Mesenchymal stem cell (in vitro differentiated cells and primary cell): ENCODE measurements at regions not wholly inside any gene's neighbourhood (a gene's known extent, or its start where the extent isn't known, plus 50 kb on each side); places are given as distances from the start of the nearest gene placed in this dataset.

ENCODE experiments used
- DNase-seq: peaks from one replicate; pipeline ENCODE4 v3.0.0-alpha.2; 2013
- H2AFZ ChIP-seq: one replicate; pipeline ENCODE4 v1.6.1; 2013; ENCODE audit warnings: low read depth, mild to moderate bottlenecking, control low read depth, inconsistent platforms, low read length, moderate library complexity
- H2AK5ac ChIP-seq: 2 replicates; pipeline ENCODE4 v1.6.1; 2013; ENCODE audit warnings: low read length, moderate library complexity, mild to moderate bottlenecking, inconsistent platforms; ENCODE audit not compliant: severe bottlenecking
- H2BK120ac ChIP-seq: one replicate; pipeline ENCODE4 v1.6.1; 2013; ENCODE audit warnings: low read depth, mild to moderate bottlenecking, inconsistent platforms, low read length, moderate library complexity
- H2BK12ac ChIP-seq, 2 experiments: one replicate each; pipeline ENCODE4 v1.6.1; 2013; ENCODE audit warnings: inconsistent platforms in 2 of 2, low read length in 2 of 2, mild to moderate bottlenecking in 2 of 2, moderate library complexity in 2 of 2, control low read depth in 1 of 2
- H2BK15ac ChIP-seq: one replicate; pipeline ENCODE4 v1.6.1; 2013; ENCODE audit warnings: mild to moderate bottlenecking, low read depth, inconsistent platforms; ENCODE audit not compliant: poor library complexity, severe bottlenecking
- H2BK5ac ChIP-seq: 2 replicates; pipeline ENCODE4 v1.6.1; 2013; ENCODE audit warnings: low read depth, mild to moderate bottlenecking, low read length, control low read depth, inconsistent platforms; ENCODE audit not compliant: poor library complexity, severe bottlenecking
- H3K14ac ChIP-seq, 2 experiments: one replicate each; pipeline ENCODE4 v1.6.1; 2013; ENCODE audit warnings: inconsistent platforms in 2 of 2, low read length in 2 of 2, control low read depth in 1 of 2, mild to moderate bottlenecking in 1 of 2, moderate library complexity in 1 of 2
- H3K18ac ChIP-seq, 2 experiments: one replicate each; pipeline ENCODE4 v1.6.1; 2013; ENCODE audit warnings: inconsistent platforms in 2 of 2, low read length in 2 of 2, control low read depth in 1 of 2, low read depth in 1 of 2, mild to moderate bottlenecking in 1 of 2
- H3K23ac ChIP-seq, 2 experiments: one replicate each; pipeline ENCODE4 v1.6.1; 2013; ENCODE audit warnings: inconsistent platforms in 2 of 2, low read length in 2 of 2, mild to moderate bottlenecking in 2 of 2, moderate library complexity in 2 of 2, control low read depth in 1 of 2
- H3K27ac ChIP-seq: 2 replicates; pipeline ENCODE4 v1.5.1; 2013; ENCODE audit warnings: mild to moderate bottlenecking, moderate library complexity, low read length, control low read depth, inconsistent platforms; ENCODE audit not compliant: poor library complexity, severe bottlenecking
- H3K27me3 ChIP-seq, 2 experiments: 2 replicates each; pipeline versions ENCODE4 v1.6.1 to v1.7.0; 2013; ENCODE audit warnings: low read length in 2 of 2, mild to moderate bottlenecking in 2 of 2, moderate library complexity in 2 of 2, control low read depth in 1 of 2, inconsistent platforms in 1 of 2; ENCODE audit not compliant: control insufficient read depth in 1 of 2, insufficient read depth in 1 of 2
- H3K36me3 ChIP-seq, 2 experiments: 2 replicates each; pipeline versions ENCODE4 v1.6.1 to v1.7.0; 2013; ENCODE audit warnings: low read length in 2 of 2, control low read depth in 1 of 2, inconsistent platforms in 1 of 2, low read depth in 1 of 2, mild to moderate bottlenecking in 1 of 2; ENCODE audit not compliant: insufficient read depth in 2 of 2, control insufficient read depth in 1 of 2
- H3K4ac ChIP-seq, 2 experiments: one replicate each; pipeline ENCODE4 v1.6.1; 2013; ENCODE audit warnings: inconsistent platforms in 2 of 2, low read length in 2 of 2, mild to moderate bottlenecking in 2 of 2, moderate library complexity in 2 of 2, control low read depth in 1 of 2, low read depth in 1 of 2
- H3K4me1 ChIP-seq: 2 replicates; pipeline ENCODE4 v1.6.1; 2013; ENCODE audit warnings: low read depth, low read length, control low read depth; ENCODE audit not compliant: control insufficient read depth, insufficient read depth
- H3K4me2 ChIP-seq: 2 replicates; pipeline ENCODE4 v1.6.1; 2013; ENCODE audit warnings: low read length, mild to moderate bottlenecking, inconsistent platforms; ENCODE audit not compliant: poor library complexity, severe bottlenecking
- H3K4me3 ChIP-seq, 2 experiments: 2 replicates each; pipeline versions ENCODE4 v1.5.1 to v1.7.0; 2013; ENCODE audit warnings: low read length in 2 of 2, mild to moderate bottlenecking in 2 of 2, control low read depth in 1 of 2, low read depth in 1 of 2; ENCODE audit not compliant: insufficient read depth in 1 of 2
- H3K79me1 ChIP-seq: replicated peaks from 2 replicates; pipeline ENCODE4 v1.6.1; 2013; ENCODE audit warnings: mild to moderate bottlenecking, control low read depth, low read length, inconsistent platforms; ENCODE audit not compliant: poor library complexity, severe bottlenecking
- H3K9ac ChIP-seq: 2 replicates; pipeline ENCODE4 v1.7.0; 2013; ENCODE audit warnings: mild to moderate bottlenecking, low read length, moderate library complexity
- H3K9me3 ChIP-seq: 2 replicates; pipeline ENCODE4 v1.7.0; 2013; ENCODE audit warnings: mild to moderate bottlenecking, low read length; ENCODE audit not compliant: control insufficient read depth
- H4K8ac ChIP-seq: one replicate; pipeline ENCODE4 v1.6.1; 2013; ENCODE audit warnings: inconsistent platforms, mild to moderate bottlenecking, low read length, moderate library complexity
- H4K91ac ChIP-seq: one replicate; pipeline ENCODE4 v1.6.1; 2013; ENCODE audit warnings: mild to moderate bottlenecking, low read length, inconsistent platforms
- WGBS: methylation state at CpG from one replicate; pipeline ENCODE4 v1.1.7; 2013; ENCODE audit warnings: mixed read lengths; 5-methylcytosine and 5-hydroxymethylcytosine counted together

DNA sequence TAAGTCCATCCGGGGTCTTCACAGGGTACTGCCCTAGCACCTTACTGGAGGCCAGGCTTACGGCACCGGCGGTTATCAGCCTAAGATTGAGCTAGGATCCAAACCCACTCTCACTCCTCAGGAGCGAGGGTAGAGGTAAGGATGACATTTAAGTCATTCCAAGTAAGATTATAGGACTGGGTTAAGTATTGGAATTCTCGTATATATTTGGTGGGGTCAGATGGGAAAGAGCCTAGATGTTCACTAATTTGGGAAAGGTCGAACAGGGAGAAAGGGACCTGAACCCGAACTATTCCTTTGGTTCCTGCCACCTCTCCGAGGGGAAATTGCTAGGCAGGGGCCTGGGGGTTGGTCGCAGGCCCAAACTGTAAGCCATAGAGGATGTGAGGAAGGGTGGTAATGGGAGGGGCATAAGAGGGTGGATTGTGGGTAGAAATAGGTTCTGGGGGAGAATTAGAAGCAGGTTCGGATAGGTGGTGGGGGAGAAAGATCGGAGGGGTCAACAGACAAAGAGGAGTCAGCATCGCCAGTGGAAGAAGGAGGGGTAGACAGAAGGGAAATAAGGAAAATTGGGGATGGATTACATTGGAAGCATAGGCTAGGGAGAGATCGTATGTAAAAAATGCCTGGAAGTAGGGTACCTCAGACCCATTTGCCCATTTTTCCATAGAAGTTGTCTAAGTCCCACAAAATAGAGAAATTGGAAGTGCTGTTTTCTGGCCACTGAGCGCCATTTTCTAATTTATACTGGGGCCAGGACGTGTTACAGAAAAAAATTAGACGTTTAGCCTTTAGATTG, 747.1 kb upstream of the ADGRB3 start:
- Histone ChIP-seq H3K4me1 (no peaks in the 10 kb centered on the region), H3K14ac (no peak overlapping the region), H3K23ac (no peak overlapping the region), H2BK12ac (peak overlapping the region in 1 of 2 experiments; percentile 1), H2AFZ (no peak overlapping the region), H3K79me1 (no peaks in the 10 kb centered on the region), H3K4me2 (no peak overlapping the region), H3K27me3 (no peaks in the 10 kb centered on the region), H3K9ac (no peak overlapping the region), H4K91ac (peak overlapping the region; percentile 63), H2BK120ac (peak overlapping the region; percentile 84), H2BK15ac (no peak overlapping the region), H3K27ac (no peak overlapping the region), H4K8ac (no peak overlapping the region), H3K18ac (no peak overlapping the region), H3K4me3 (no peak overlapping the region), H3K4ac (no peak overlapping the region), H3K36me3 (no peaks in the 10 kb centered on the region), H2BK5ac (no peak overlapping the region), H3K9me3 (peaks cover 14% of the 10 kb centered on the region), H2AK5ac (no peak overlapping the region)
- WGBS: 97% methylated on average over 17 of the region's 17 CpGs
- DNase-seq: no peak

GRCh38 chr6:67887419-67887746, 747.7 kb upstream of the ADGRB3 start:
- H3K9me3 ChIP-seq: peaks cover 18% of the 10 kb centered on the region
- no peak overlapping the region for H3K4ac ChIP-seq
- H3K79me1 ChIP-seq: no peaks in the 10 kb centered on the region
- no peaks in the 10 kb centered on the region for H3K36me3 ChIP-seq
- H2BK120ac ChIP-seq: no peak overlapping the region
- no peak for DNase-seq
- no peak overlapping the region for H2AFZ ChIP-seq
- no peaks in the 10 kb centered on the region for H3K27me3 ChIP-seq
- no peak overlapping the region for H3K18ac ChIP-seq
- no peak overlapping the region for H2AK5ac ChIP-seq
- H3K4me2 ChIP-seq: no peak overlapping the region
- no peak overlapping the region for H3K14ac ChIP-seq
- over 99% methylated on average over 4 of the region's 4 CpGs for WGBS
- no peak overlapping the region for H3K9ac ChIP-seq
- H3K23ac ChIP-seq: no peak overlapping the region
- H2BK5ac ChIP-seq: no peak overlapping the region
- no peaks in the 10 kb centered on the region for H3K4me1 ChIP-seq
- no peak overlapping the region for H4K91ac ChIP-seq
- no peak overlapping the region for H3K27ac ChIP-seq
- H2BK15ac ChIP-seq: no peak overlapping the region
- H2BK12ac ChIP-seq: no peak overlapping the region
- H3K4me3 ChIP-seq: no peak overlapping the region
- H4K8ac ChIP-seq: no peak overlapping the region

DNA sequence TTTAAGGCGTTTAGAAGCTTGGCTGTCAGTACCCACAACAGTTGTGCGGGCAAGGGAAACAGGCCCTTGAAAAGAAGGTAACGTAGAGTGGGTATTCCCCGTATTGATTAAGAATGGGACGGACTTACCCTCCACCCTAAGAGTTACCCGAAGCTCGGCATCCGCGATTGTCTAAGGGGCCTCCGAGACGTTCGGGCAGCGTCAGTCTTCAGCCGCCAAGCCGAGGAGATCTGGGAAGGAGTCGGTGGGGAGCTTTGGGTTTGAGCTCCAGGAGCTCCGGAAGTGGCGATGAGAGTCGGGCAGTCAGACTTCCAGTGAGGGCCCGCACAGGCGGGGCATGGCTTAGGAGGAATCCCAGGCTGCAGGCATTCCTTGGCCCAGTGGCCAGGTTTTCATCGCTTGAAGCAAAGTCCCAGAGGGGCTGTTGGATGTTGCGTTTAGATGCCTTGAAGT, 748.2 kb upstream of the ADGRB3 start:
- Histone ChIP-seq H3K27me3 (no peaks in the 10 kb centered on the region), H2AK5ac (no peak overlapping the region), H3K23ac (no peak overlapping the region), H3K27ac (no peak overlapping the region), H4K91ac (no peak overlapping the region), H2BK5ac (no peak overlapping the region), H3K36me3 (no peaks in the 10 kb centered on the region), H3K9ac (no peak overlapping the region), H2AFZ (no peak overlapping the region), H3K14ac (no peak overlapping the region), H3K4me3 (no peak overlapping the region), H3K79me1 (no peaks in the 10 kb centered on the region), H2BK120ac (no peak overlapping the region), H3K4me1 (no peaks in the 10 kb centered on the region), H4K8ac (no peak overlapping the region), H3K9me3 (peaks cover 20% of the 10 kb centered on the region), H2BK12ac (peak overlapping the region in 1 of 2 experiments; percentile 31), H3K4me2 (no peak overlapping the region), H2BK15ac (no peak overlapping the region), H3K4ac (no peak overlapping the region), H3K18ac (no peak overlapping the region)
- no peak for DNase-seq
- 97% methylated on average over 23 of the region's 23 CpGs for WGBS

- Histone ChIP-seq H2BK12ac (peak overlapping the region in 1 of 2 experiments; percentile 31), H3K4me2 (no peak overlapping the region), H3K18ac (peak overlapping the region in 1 of 2 experiments; percentile 42), H3K36me3 (no peaks in the 10 kb centered on the region), H3K23ac (no peak overlapping the region), H2BK120ac (no peak overlapping the region), H3K4me3 (no peak overlapping the region), H4K8ac (no peak overlapping the region), H2AFZ (no peak overlapping the region), H2AK5ac (no peak overlapping the region), H3K4ac (peak overlapping the region in 1 of 2 experiments; percentile 49), H3K27me3 (no peaks in the 10 kb centered on the region), H3K9me3 (peaks cover 27% of the 10 kb centered on the region), H3K4me1 (peaks cover under 1% of the 10 kb centered on the region), H4K91ac (no peak overlapping the region), H2BK15ac (no peak overlapping the region), H3K79me1 (no peaks in the 10 kb centered on the region), H3K14ac (no peak overlapping the region), H3K27ac (no peak overlapping the region), H2BK5ac (no peak overlapping the region), H3K9ac (no peak overlapping the region)
- WGBS: 87% methylated on average over 5 of the region's 5 CpGs
- no peak for DNase-seq
Measured at GRCh38 chr6:67886036-67886707, 748.9 kb upstream of the ADGRB3 start.
